ENCODE measurements at regions not wholly inside any gene's neighbourhood (a gene's known extent, or its start where the extent isn't known, plus 50 kb on each side); places are given as distances from the start of the nearest gene placed in this dataset.

DNA sequence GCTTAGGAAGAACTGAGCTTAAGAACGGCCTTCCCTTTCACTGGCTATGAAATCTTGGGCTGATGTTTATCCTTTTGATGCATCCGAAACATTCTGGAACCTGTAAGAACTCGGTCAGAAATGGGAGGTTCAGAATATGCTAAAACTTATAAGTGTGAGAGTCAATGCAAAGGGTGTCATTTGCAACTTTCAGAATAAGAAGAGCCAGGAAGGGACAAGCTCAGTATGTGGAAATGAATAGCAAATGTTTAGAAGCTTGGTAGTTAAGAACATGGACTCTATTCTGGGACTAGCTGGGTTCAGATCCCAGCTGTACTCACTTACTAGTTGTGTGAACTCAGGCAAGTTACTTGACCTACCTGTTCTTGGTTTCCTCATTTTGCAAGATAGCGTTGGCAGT is 234.1 kb downstream of the OMA1 start:
- TF ChIP-seq POLR2AphosphoS5 (IDR thresholded peaks at IDR 0.05) (no peak), CTCF (IDR thresholded peaks at IDR 0.05) (no peak)
